ENCODE measurements at regions not wholly inside any gene's neighbourhood (a gene's known extent, or its start where the extent isn't known, plus 50 kb on each side); places are given as distances from the start of the nearest gene placed in this dataset.

DNA sequence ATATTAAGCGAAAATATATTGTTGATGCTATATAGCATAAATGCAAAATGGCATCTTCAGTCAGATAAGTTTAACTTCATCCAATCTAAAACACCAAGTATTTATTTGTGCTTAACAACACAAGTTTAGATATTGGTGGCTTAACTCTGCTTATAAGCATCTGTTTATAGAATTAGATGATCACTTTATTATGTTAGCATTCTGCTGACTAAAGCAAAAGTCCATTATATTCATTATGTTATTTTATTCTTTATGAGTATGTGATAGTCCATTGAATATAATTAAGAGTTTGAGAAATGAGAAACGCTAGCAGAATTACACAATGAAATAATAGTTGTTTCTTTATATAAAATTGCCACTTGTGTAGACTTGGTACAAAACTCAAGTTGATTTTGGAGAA, 401.2 kb upstream of the CDH7 start:
- Mint-ChIP-seq H3K9me3 (no peaks in the 10 kb centered on the region), H3K27me3 (ENCODE audit: low read depth) (no peaks in the 10 kb centered on the region), H3K27ac (no peak overlapping the region), H3K4me3 (no peak overlapping the region), H3K4me1 (no peaks in the 10 kb centered on the region), H3K36me3 (no peaks in the 10 kb centered on the region)
- ChIA-PET POLR2A (no interaction called here), CTCF (no interaction called here)
- ATAC-seq, result no peak
- no peak for TF ChIP-seq SP1 (CRISPR knock-in tag; conservative IDR thresholded peaks at IDR 0.05)
- TF ChIP-seq SMAD3 (CRISPR knock-in tag; IDR thresholded peaks at IDR 0.05; ENCODE audit: borderline replicate concordance), result no peak
- TF ChIP-seq JAZF1 (CRISPR knock-in tag; IDR thresholded peaks at IDR 0.05), result no peak
- TF ChIP-seq, protein P1, sequence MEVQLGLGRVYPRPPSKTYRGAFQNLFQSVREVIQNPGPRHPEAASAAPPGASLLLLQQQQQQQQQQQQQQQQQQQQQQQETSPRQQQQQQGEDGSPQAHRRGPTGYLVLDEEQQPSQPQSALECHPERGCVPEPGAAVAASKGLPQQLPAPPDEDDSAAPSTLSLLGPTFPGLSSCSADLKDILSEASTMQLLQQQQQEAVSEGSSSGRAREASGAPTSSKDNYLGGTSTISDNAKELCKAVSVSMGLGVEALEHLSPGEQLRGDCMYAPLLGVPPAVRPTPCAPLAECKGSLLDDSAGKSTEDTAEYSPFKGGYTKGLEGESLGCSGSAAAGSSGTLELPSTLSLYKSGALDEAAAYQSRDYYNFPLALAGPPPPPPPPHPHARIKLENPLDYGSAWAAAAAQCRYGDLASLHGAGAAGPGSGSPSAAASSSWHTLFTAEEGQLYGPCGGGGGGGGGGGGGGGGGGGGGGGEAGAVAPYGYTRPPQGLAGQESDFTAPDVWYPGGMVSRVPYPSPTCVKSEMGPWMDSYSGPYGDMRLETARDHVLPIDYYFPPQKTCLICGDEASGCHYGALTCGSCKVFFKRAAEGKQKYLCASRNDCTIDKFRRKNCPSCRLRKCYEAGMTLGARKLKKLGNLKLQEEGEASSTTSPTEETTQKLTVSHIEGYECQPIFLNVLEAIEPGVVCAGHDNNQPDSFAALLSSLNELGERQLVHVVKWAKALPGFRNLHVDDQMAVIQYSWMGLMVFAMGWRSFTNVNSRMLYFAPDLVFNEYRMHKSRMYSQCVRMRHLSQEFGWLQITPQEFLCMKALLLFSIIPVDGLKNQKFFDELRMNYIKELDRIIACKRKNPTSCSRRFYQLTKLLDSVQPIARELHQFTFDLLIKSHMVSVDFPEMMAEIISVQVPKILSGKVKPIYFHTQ (CRISPR knock-in tag; IDR thresholded peaks at IDR 0.05), result no peak
- TF ChIP-seq ZNF423 (CRISPR knock-in tag; IDR thresholded peaks at IDR 0.05), result no peak
- no peak for TF ChIP-seq EMX1 (CRISPR knock-in tag; IDR thresholded peaks at IDR 0.05)
- no peak for TF ChIP-seq ZNF138 (CRISPR knock-in tag; conservative IDR thresholded peaks at IDR 0.05)
- TF ChIP-seq, protein P2, sequence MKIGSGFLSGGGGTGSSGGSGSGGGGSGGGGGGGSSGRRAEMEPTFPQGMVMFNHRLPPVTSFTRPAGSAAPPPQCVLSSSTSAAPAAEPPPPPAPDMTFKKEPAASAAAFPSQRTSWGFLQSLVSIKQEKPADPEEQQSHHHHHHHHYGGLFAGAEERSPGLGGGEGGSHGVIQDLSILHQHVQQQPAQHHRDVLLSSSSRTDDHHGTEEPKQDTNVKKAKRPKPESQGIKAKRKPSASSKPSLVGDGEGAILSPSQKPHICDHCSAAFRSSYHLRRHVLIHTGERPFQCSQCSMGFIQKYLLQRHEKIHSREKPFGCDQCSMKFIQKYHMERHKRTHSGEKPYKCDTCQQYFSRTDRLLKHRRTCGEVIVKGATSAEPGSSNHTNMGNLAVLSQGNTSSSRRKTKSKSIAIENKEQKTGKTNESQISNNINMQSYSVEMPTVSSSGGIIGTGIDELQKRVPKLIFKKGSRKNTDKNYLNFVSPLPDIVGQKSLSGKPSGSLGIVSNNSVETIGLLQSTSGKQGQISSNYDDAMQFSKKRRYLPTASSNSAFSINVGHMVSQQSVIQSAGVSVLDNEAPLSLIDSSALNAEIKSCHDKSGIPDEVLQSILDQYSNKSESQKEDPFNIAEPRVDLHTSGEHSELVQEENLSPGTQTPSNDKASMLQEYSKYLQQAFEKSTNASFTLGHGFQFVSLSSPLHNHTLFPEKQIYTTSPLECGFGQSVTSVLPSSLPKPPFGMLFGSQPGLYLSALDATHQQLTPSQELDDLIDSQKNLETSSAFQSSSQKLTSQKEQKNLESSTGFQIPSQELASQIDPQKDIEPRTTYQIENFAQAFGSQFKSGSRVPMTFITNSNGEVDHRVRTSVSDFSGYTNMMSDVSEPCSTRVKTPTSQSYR (CRISPR knock-in tag; IDR thresholded peaks at IDR 0.05), result no peak
- DNase-seq (ENCODE audit: low spot score), result no peak

DNA sequence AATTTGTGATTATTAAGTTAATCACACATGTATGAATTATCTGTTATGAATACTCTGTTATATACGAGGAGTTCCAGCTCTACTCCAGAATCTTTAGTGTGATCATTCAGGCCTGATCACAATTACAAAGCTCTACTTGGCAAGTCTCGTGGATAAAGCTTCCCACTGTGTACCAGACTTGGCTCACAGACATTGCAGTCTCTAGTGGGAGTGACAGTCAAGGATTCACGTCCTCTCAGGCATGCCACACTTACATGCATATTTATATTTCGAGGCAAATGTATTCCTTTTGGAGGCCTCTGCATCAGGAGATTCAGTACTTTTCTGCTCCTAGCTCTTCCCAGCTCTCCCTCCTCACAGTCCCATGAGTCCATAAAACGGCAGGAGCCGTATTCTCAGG, 403.4 kb upstream of the CDH7 start:
- DNase-seq (ENCODE audit: low spot score), result no peak
- H3K27ac Mint-ChIP-seq, result no peak overlapping the region
- TF ChIP-seq, protein P3, sequence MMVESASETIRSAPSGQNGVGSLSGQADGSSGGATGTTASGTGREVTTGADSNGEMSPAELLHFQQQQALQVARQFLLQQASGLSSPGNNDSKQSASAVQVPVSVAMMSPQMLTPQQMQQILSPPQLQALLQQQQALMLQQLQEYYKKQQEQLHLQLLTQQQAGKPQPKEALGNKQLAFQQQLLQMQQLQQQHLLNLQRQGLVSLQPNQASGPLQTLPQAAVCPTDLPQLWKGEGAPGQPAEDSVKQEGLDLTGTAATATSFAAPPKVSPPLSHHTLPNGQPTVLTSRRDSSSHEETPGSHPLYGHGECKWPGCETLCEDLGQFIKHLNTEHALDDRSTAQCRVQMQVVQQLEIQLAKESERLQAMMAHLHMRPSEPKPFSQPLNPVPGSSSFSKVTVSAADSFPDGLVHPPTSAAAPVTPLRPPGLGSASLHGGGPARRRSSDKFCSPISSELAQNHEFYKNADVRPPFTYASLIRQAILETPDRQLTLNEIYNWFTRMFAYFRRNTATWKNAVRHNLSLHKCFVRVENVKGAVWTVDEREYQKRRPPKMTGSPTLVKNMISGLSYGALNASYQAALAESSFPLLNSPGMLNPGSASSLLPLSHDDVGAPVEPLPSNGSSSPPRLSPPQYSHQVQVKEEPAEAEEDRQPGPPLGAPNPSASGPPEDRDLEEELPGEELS (CRISPR knock-in tag; IDR thresholded peaks at IDR 0.05), result no peak
- no peak for TF ChIP-seq GRHL2 (CRISPR knock-in tag; IDR thresholded peaks at IDR 0.05; ENCODE audit: insufficient replicate concordance, severe bottlenecking)
- TF ChIP-seq ZBTB21 (CRISPR knock-in tag; IDR thresholded peaks at IDR 0.05; ENCODE audit: borderline replicate concordance), result no peak
- TF ChIP-seq SOX15 (CRISPR knock-in tag; IDR thresholded peaks at IDR 0.05), result no peak
- H3K4me3 Mint-ChIP-seq, result no peak overlapping the region
- no peaks in the 10 kb centered on the region for H3K36me3 Mint-ChIP-seq
- H3K9me3 Mint-ChIP-seq, result no peaks in the 10 kb centered on the region
- ATAC-seq, result no peak
- CTCF ChIA-PET, result no interaction called here
- no peaks in the 10 kb centered on the region for H3K4me1 Mint-ChIP-seq
- no peaks in the 10 kb centered on the region for H3K27me3 Mint-ChIP-seq (ENCODE audit: low read depth)
- POLR2A ChIA-PET, result no interaction called here

DNA sequence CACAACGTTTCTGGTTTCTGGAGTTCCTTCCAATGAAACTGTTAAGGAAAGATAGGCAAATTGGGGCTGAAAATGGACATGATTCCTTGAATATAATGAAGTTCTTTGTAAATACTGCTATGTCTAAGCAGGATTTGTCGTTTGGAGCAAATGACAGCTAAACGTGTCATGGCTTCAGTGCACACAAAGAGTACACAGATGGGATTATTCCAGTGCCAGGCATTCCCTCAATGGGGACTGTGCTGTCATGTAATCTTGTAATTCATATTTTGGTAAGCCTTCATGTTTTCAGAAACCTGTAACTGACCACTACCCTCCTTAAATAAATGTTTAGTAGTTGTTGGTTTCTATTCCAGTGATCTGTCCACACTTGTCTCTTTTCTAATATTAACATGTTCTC, 404.7 kb upstream of the CDH7 start:
- no peaks in the 10 kb centered on the region for H3K9me3 Mint-ChIP-seq
- POLR2A ChIA-PET, result no interaction called here
- no peaks in the 10 kb centered on the region for H3K27me3 Mint-ChIP-seq (ENCODE audit: low read depth)
- no peak overlapping the region for H3K4me3 Mint-ChIP-seq
- CTCF ChIA-PET, result no interaction called here
- TF ChIP-seq TEAD4 (CRISPR knock-in tag; IDR thresholded peaks at IDR 0.05) (no peak), GTF2I (CRISPR knock-in tag; conservative IDR thresholded peaks at IDR 0.05) (no peak)
- TF ChIP-seq, protein P4, sequence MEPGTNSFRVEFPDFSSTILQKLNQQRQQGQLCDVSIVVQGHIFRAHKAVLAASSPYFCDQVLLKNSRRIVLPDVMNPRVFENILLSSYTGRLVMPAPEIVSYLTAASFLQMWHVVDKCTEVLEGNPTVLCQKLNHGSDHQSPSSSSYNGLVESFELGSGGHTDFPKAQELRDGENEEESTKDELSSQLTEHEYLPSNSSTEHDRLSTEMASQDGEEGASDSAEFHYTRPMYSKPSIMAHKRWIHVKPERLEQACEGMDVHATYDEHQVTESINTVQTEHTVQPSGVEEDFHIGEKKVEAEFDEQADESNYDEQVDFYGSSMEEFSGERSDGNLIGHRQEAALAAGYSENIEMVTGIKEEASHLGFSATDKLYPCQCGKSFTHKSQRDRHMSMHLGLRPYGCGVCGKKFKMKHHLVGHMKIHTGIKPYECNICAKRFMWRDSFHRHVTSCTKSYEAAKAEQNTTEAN (CRISPR knock-in tag; IDR thresholded peaks at IDR 0.05), result no peak
- no peaks in the 10 kb centered on the region for H3K36me3 Mint-ChIP-seq
- H3K27ac Mint-ChIP-seq, result no peak overlapping the region
- DNase-seq (ENCODE audit: low spot score), result no peak
- 0 out of 2 replicates have a peak, but pooled peaks cover 5% of the 10 kb centered on the region for H3K4me1 Mint-ChIP-seq
- ATAC-seq, result no peak
